ENCODE measurements at regions not wholly inside any gene's neighbourhood (a gene's known extent, or its start where the extent isn't known, plus 50 kb on each side); places are given as distances from the start of the nearest gene placed in this dataset.

GRCh38 chr1:193462629-193463320, 276.4 kb upstream of the B3GALT2 start:
- Histone ChIP-seq H2AFZ (ENCODE audit: low read depth, low read length) (no peak overlapping the region), H4K20me1 (ENCODE audit: insufficient read depth, low read length) (no peaks in the 10 kb centered on the region), H3K4me3 (ENCODE audit: low read depth in 1 of 2, low read length in 2 of 2) (no peak overlapping the region), H3K4me2 (ENCODE audit: insufficient read depth, low read length) (no peak overlapping the region), H3K36me3 (ENCODE audit: insufficient read depth, low read length) (no peaks in the 10 kb centered on the region), H3K4me1 (ENCODE audit: insufficient read depth, low read length) (no peaks in the 10 kb centered on the region), H3K9ac (ENCODE audit: low read depth, low read length) (no peak overlapping the region), H3K27me3 (ENCODE audit: insufficient read depth, low read length, poor library complexity) (peaks cover 15% of the 10 kb centered on the region), H3K79me2 (ENCODE audit: insufficient read depth, low read length) (no peaks in the 10 kb centered on the region), H3K27ac (ENCODE audit: low read length) (no peak overlapping the region), H3K9me3 (ENCODE audit: insufficient read depth, low read length, severe bottlenecking) (no peaks in the 10 kb centered on the region)
- TF ChIP-seq, protein P1, sequence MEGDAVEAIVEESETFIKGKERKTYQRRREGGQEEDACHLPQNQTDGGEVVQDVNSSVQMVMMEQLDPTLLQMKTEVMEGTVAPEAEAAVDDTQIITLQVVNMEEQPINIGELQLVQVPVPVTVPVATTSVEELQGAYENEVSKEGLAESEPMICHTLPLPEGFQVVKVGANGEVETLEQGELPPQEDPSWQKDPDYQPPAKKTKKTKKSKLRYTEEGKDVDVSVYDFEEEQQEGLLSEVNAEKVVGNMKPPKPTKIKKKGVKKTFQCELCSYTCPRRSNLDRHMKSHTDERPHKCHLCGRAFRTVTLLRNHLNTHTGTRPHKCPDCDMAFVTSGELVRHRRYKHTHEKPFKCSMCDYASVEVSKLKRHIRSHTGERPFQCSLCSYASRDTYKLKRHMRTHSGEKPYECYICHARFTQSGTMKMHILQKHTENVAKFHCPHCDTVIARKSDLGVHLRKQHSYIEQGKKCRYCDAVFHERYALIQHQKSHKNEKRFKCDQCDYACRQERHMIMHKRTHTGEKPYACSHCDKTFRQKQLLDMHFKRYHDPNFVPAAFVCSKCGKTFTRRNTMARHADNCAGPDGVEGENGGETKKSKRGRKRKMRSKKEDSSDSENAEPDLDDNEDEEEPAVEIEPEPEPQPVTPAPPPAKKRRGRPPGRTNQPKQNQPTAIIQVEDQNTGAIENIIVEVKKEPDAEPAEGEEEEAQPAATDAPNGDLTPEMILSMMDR (IDR thresholded peaks at IDR 0.05; ENCODE audit: borderline replicate concordance, extremely low read depth, low read length, poor library complexity, severe bottlenecking), result no peak
- TF ChIP-seq EZH2 (IDR thresholded peaks at IDR 0.05; ENCODE audit: borderline replicate concordance, low read depth, low read length, severe bottlenecking), result no peak
- DNase-seq (no peak), ATAC-seq (ENCODE audit: insufficient read depth, low read depth) (no peak)

GRCh38 chr1:193458628-193459027, 272.2 kb upstream of the B3GALT2 start:
- no peak overlapping the region for H2AFZ ChIP-seq (ENCODE audit: low read depth, low read length)
- peaks cover 12% of the 10 kb centered on the region for H3K27me3 ChIP-seq (ENCODE audit: insufficient read depth, low read length, poor library complexity)
- H3K4me1 ChIP-seq (ENCODE audit: insufficient read depth, low read length), result no peaks in the 10 kb centered on the region
- no peaks in the 10 kb centered on the region for H3K36me3 ChIP-seq (ENCODE audit: insufficient read depth, low read length)
- H4K20me1 ChIP-seq (ENCODE audit: insufficient read depth, low read length), result no peaks in the 10 kb centered on the region
- H3K4me2 ChIP-seq (ENCODE audit: insufficient read depth, low read length), result no peak overlapping the region
- H3K9me3 ChIP-seq (ENCODE audit: insufficient read depth, low read length, severe bottlenecking), result no peaks in the 10 kb centered on the region
- H3K9ac ChIP-seq (ENCODE audit: low read depth, low read length), result no peak overlapping the region
- no peak overlapping the region for H3K27ac ChIP-seq (ENCODE audit: low read length)
- no peaks in the 10 kb centered on the region for H3K79me2 ChIP-seq (ENCODE audit: insufficient read depth, low read length)
- no peak overlapping the region for H3K4me3 ChIP-seq (ENCODE audit: low read depth in 1 of 2, low read length in 2 of 2)
- TF ChIP-seq, protein P1 (IDR thresholded peaks at IDR 0.05; ENCODE audit: borderline replicate concordance, extremely low read depth, low read length, poor library complexity, severe bottlenecking), result no peak
- TF ChIP-seq EZH2 (IDR thresholded peaks at IDR 0.05; ENCODE audit: borderline replicate concordance, low read depth, low read length, severe bottlenecking), result no peak
- ATAC-seq (ENCODE audit: insufficient read depth, low read depth), result no peak
- no peak for DNase-seq

- Histone ChIP-seq H3K4me3 (ENCODE audit: low read depth in 1 of 2, low read length in 2 of 2) (no peak overlapping the region), H3K9ac (ENCODE audit: low read depth, low read length) (no peak overlapping the region), H4K20me1 (ENCODE audit: insufficient read depth, low read length) (no peaks in the 10 kb centered on the region), H3K36me3 (ENCODE audit: insufficient read depth, low read length) (no peaks in the 10 kb centered on the region), H3K4me2 (ENCODE audit: insufficient read depth, low read length) (no peak overlapping the region), H3K27me3 (ENCODE audit: insufficient read depth, low read length, poor library complexity) (peaks cover 2% of the 10 kb centered on the region), H3K27ac (ENCODE audit: low read length) (no peak overlapping the region), H3K79me2 (ENCODE audit: insufficient read depth, low read length) (no peaks in the 10 kb centered on the region), H3K4me1 (ENCODE audit: insufficient read depth, low read length) (no peaks in the 10 kb centered on the region), H2AFZ (ENCODE audit: low read depth, low read length) (no peak overlapping the region), H3K9me3 (ENCODE audit: insufficient read depth, low read length, severe bottlenecking) (no peaks in the 10 kb centered on the region)
- no peak for DNase-seq
- TF ChIP-seq, protein P1 (IDR thresholded peaks at IDR 0.05; ENCODE audit: borderline replicate concordance, extremely low read depth, low read length, poor library complexity, severe bottlenecking), result no peak
- no peak for TF ChIP-seq EZH2 (IDR thresholded peaks at IDR 0.05; ENCODE audit: borderline replicate concordance, low read depth, low read length, severe bottlenecking)
- ATAC-seq (ENCODE audit: insufficient read depth, low read depth), result no peak
Measured at GRCh38 chr1:193457676-193458075, 271.3 kb upstream of the B3GALT2 start.
